Activated CD8-positive, alpha-beta memory T cell treated with anti-CD3 and anti-CD28 coated beads, Interleukin-2, amount 10 ng/mL, durations not matched to agents 7 days and 5 days (primary cell): ENCODE measurements at regions not wholly inside any gene's neighbourhood (a gene's known extent, or its start where the extent isn't known, plus 50 kb on each side); places are given as distances from the start of the nearest gene placed in this dataset.

Experiments used
- ATAC-seq: fragments of 150-1000 bp; cut with Tn5 transposase; one replicate; pipeline ENCODE4 v1.10.0; 2021; ENCODE audit warnings: moderate library complexity
- CTCF ChIA-PET: fragments of 350-600 bp; sonication (Branson Sonifier 250); formaldehyde crosslinking; loops from one replicate; lab custom pipeline; 2021; ENCODE audit warnings: antibody characterized with exemption; lab: Charles Lee
- DNase-seq: peaks from one replicate; pipeline ENCODE4 v3.0.0-alpha.2; 2020
- H3K27ac Mint-ChIP-seq: one replicate; pipeline ENCODE4 v1.8.0; 2021; ENCODE audit warnings: mild to moderate bottlenecking, mixed read lengths
- H3K27me3 Mint-ChIP-seq: one replicate; pipeline ENCODE4 v1.8.0; 2021; ENCODE audit warnings: mixed read lengths
- H3K36me3 Mint-ChIP-seq: one replicate; pipeline ENCODE4 v1.8.0; 2021; ENCODE audit warnings: mild to moderate bottlenecking, mixed read lengths
- H3K4me1 Mint-ChIP-seq: one replicate; pipeline ENCODE4 v1.8.0; 2021; ENCODE audit warnings: mixed read lengths
- H3K4me3 Mint-ChIP-seq: one replicate; pipeline ENCODE4 v1.8.0; 2021; ENCODE audit warnings: mild to moderate bottlenecking, moderate library complexity, mixed read lengths
- H3K9me3 Mint-ChIP-seq: one replicate; pipeline ENCODE4 v1.8.0; 2022; ENCODE audit warnings: low read depth, mixed read lengths

GRCh38 chr2:72004976-72005375 lies 142.7 kb downstream of the CYP26B1 start:
- H3K9me3 Mint-ChIP-seq: no peaks in the 10 kb centered on the region

GRCh38 chr2:72004201-72004915 lies 143.3 kb downstream of the CYP26B1 start:
- no peaks in the 10 kb centered on the region for H3K36me3 Mint-ChIP-seq
- CTCF ChIA-PET: no interaction called here

More at GRCh38 chr2:72004976-72005375, 142.7 kb downstream of the CYP26B1 start:
- H3K4me1 Mint-ChIP-seq: no peaks in the 10 kb centered on the region
- CTCF ChIA-PET: no interaction called here
- no peaks in the 10 kb centered on the region for H3K27me3 Mint-ChIP-seq
- no peak overlapping the region for H3K27ac Mint-ChIP-seq
- no peak for DNase-seq
- H3K4me3 Mint-ChIP-seq: no peak overlapping the region
- ATAC-seq: no peak
- H3K36me3 Mint-ChIP-seq: no peaks in the 10 kb centered on the region

GRCh38 chr2:72003796-72004195 lies 143.9 kb downstream of the CYP26B1 start:
- ATAC-seq (no peak), DNase-seq (no peak)
- CTCF ChIA-PET: no interaction called here
- Mint-ChIP-seq H3K36me3 (no peaks in the 10 kb centered on the region), H3K27ac (no peak overlapping the region), H3K27me3 (peaks cover 5% of the 10 kb centered on the region), H3K4me3 (no peak overlapping the region), H3K4me1 (no peaks in the 10 kb centered on the region), H3K9me3 (no peaks in the 10 kb centered on the region)

More at GRCh38 chr2:72004201-72004915, 143.3 kb downstream of the CYP26B1 start:
- DNase-seq: no peak
- Mint-ChIP-seq H3K4me1 (no peaks in the 10 kb centered on the region), H3K27me3 (peaks cover 5% of the 10 kb centered on the region), H3K27ac (no peak overlapping the region), H3K4me3 (no peak overlapping the region), H3K9me3 (no peaks in the 10 kb centered on the region)
- no peak for ATAC-seq

- DNase-seq (no peak), ATAC-seq (no peak)
- H3K27ac Mint-ChIP-seq: no peak overlapping the region
- H3K4me1 Mint-ChIP-seq: no peaks in the 10 kb centered on the region
- H3K27me3 Mint-ChIP-seq: peaks cover 5% of the 10 kb centered on the region
- no peaks in the 10 kb centered on the region for H3K36me3 Mint-ChIP-seq
- CTCF ChIA-PET: interaction anchor here (0.7 kb wide), 1 partner anchor 79 kb away, joined by 3 read pairs; no protein-coding TSS in a partner anchor
- no peaks in the 10 kb centered on the region for H3K9me3 Mint-ChIP-seq
- no peak overlapping the region for H3K4me3 Mint-ChIP-seq
These were observed 144.5 kb downstream of the CYP26B1 start for GRCh38 chr2:72003124-72003523.

GRCh38 chr2:72001937-72002690 lies 145.5 kb downstream of the CYP26B1 start:
- H3K9me3 Mint-ChIP-seq: no peaks in the 10 kb centered on the region
- CTCF ChIA-PET: interaction anchor here (0.7 kb wide), 1 partner anchor 78 kb away, joined by 3 read pairs; no protein-coding TSS in a partner anchor
- DNase-seq (no peak), ATAC-seq (no peak)
- no peaks in the 10 kb centered on the region for H3K36me3 Mint-ChIP-seq
- no peak overlapping the region for H3K27ac Mint-ChIP-seq
- H3K27me3 Mint-ChIP-seq: peaks cover 7% of the 10 kb centered on the region
- no peaks in the 10 kb centered on the region for H3K4me1 Mint-ChIP-seq
- H3K4me3 Mint-ChIP-seq: no peak overlapping the region

- no peak overlapping the region for H3K27ac Mint-ChIP-seq
- DNase-seq (no peak), ATAC-seq (no peak)
- no peak overlapping the region for H3K4me3 Mint-ChIP-seq
- no peaks in the 10 kb centered on the region for H3K36me3 Mint-ChIP-seq
- CTCF ChIA-PET: no interaction called here
- H3K27me3 Mint-ChIP-seq: peaks cover 10% of the 10 kb centered on the region
- H3K4me1 Mint-ChIP-seq: no peaks in the 10 kb centered on the region
- H3K9me3 Mint-ChIP-seq: no peaks in the 10 kb centered on the region
These were observed 147.6 kb downstream of the CYP26B1 start for GRCh38 chr2:72000110-72000509.

- ATAC-seq: no peak
- Mint-ChIP-seq H3K27me3 (peaks cover 12% of the 10 kb centered on the region), H3K4me1 (no peaks in the 10 kb centered on the region), H3K36me3 (no peaks in the 10 kb centered on the region), H3K4me3 (no peak overlapping the region), H3K9me3 (no peaks in the 10 kb centered on the region), H3K27ac (no peak overlapping the region)
- DNase-seq: no peak
- CTCF ChIA-PET: no interaction called here
These were observed 148.1 kb downstream of the CYP26B1 start for GRCh38 chr2:71999580-71999979.

GRCh38 chr2:71997843-71998242 lies 149.8 kb downstream of the CYP26B1 start:
- Mint-ChIP-seq H3K9me3 (no peaks in the 10 kb centered on the region), H3K4me3 (no peak overlapping the region), H3K27me3 (peaks cover 13% of the 10 kb centered on the region), H3K27ac (no peak overlapping the region), H3K4me1 (no peaks in the 10 kb centered on the region), H3K36me3 (no peaks in the 10 kb centered on the region)
- CTCF ChIA-PET: no interaction called here
- ATAC-seq (no peak), DNase-seq (no peak)

- ATAC-seq: no peak
- CTCF ChIA-PET: interaction anchor here (0.9 kb wide), 1 partner anchor 448 kb away, joined by 3 read pairs; no protein-coding TSS in a partner anchor
- Mint-ChIP-seq H3K4me1 (no peaks in the 10 kb centered on the region), H3K27me3 (peaks cover 13% of the 10 kb centered on the region), H3K27ac (no peak overlapping the region), H3K9me3 (no peaks in the 10 kb centered on the region), H3K36me3 (no peaks in the 10 kb centered on the region), H3K4me3 (no peak overlapping the region)
- no peak for DNase-seq
These were observed 152.5 kb downstream of the CYP26B1 start for GRCh38 chr2:71995067-71995665.

GRCh38 chr2:71992036-71992435 lies 155.6 kb downstream of the CYP26B1 start:
- Mint-ChIP-seq H3K9me3 (no peaks in the 10 kb centered on the region), H3K4me1 (no peaks in the 10 kb centered on the region), H3K4me3 (no peak overlapping the region), H3K27me3 (peaks cover 8% of the 10 kb centered on the region), H3K36me3 (no peaks in the 10 kb centered on the region), H3K27ac (no peak overlapping the region)
- CTCF ChIA-PET: no interaction called here
- ATAC-seq (no peak), DNase-seq (no peak)

GRCh38 chr2:71991397-71991796 lies 156.3 kb downstream of the CYP26B1 start:
- CTCF ChIA-PET: no interaction called here
- Mint-ChIP-seq H3K9me3 (no peaks in the 10 kb centered on the region), H3K27ac (no peak overlapping the region), H3K36me3 (no peaks in the 10 kb centered on the region), H3K27me3 (peaks cover 8% of the 10 kb centered on the region), H3K4me3 (no peak overlapping the region), H3K4me1 (no peaks in the 10 kb centered on the region)
- ATAC-seq (no peak), DNase-seq (no peak)

- Mint-ChIP-seq H3K36me3 (no peaks in the 10 kb centered on the region), H3K27me3 (peaks cover 11% of the 10 kb centered on the region), H3K9me3 (no peaks in the 10 kb centered on the region), H3K27ac (no peak overlapping the region), H3K4me1 (no peaks in the 10 kb centered on the region), H3K4me3 (no peak overlapping the region)
- ATAC-seq: no peak
- no peak for DNase-seq
- CTCF ChIA-PET: no interaction called here
These were observed 156.8 kb downstream of the CYP26B1 start for GRCh38 chr2:71990826-71991225.

- H3K27ac Mint-ChIP-seq: no peak overlapping the region
- H3K4me1 Mint-ChIP-seq: no peaks in the 10 kb centered on the region
- no peak overlapping the region for H3K4me3 Mint-ChIP-seq
- CTCF ChIA-PET: no interaction called here
- H3K36me3 Mint-ChIP-seq: no peaks in the 10 kb centered on the region
- DNase-seq: no peak
- H3K27me3 Mint-ChIP-seq: peaks cover 14% of the 10 kb centered on the region
- H3K9me3 Mint-ChIP-seq: no peaks in the 10 kb centered on the region
- no peak for ATAC-seq
These were observed 157.5 kb downstream of the CYP26B1 start for GRCh38 chr2:71990122-71990521.
